ELR (cell line): ENCODE measurements at regions not wholly inside any gene's neighbourhood (a gene's known extent, or its start where the extent isn't known, plus 50 kb on each side); places are given as distances from the start of the nearest gene placed in this dataset.
"Not testable (repeated sequence)": the region's sequence is repeated elsewhere in the genome, so short reads cannot be mapped to it uniquely, and the experiment has no call there.

ENCODE experiments used
- DNase-seq: peaks from one replicate; pipeline ENCODE4 v3.0.0-alpha.2; 2015; ENCODE audit warnings: low read depth

DNA sequence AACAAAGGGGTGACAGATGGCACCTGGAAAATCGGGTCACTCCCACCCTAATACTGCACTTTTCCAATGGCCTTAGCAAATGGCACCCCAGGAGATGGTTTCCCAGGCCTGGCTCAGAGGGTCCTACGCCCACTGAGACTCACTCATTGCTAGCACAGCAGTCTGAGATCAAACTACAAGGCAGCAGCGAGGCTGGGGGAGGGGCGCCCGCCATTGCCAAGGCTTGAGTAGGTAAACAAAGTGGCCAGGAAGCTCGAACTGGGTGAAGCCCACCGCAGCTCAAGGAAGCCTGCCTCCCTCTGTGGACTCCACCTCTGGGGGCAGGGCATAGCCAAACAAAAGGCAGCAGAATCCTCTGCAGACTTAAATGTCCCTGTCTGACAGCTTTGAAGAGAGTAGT, 467.2 kb downstream of the EPHA7 start:
- not testable (repeated sequence) for DNase-seq

- DNase-seq, result no peak
Measured at GRCh38 chr6:92945799-92946198, 473.6 kb downstream of the EPHA7 start.

DNA sequence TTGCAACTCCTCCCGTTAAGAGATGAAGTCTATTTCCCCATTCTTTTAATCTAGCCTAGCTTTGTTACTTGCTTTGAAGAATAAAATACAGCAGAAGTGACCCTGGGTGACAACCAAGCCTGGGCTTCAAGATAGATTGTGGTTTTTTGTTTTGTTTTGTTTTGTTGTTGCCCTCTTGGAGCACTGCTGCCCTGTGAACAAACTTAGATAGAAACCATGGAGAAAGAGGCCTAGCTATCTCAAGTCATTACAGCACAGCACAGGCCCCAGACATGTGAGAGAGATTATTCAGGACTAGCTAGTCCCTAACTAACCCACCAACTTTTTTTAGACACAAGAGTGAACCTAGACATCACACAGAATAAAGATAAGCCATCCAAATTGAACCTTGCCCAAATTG, 475.2 kb downstream of the EPHA7 start:
- DNase-seq, result no peak

GRCh38 chr6:92942549-92942948, 476.8 kb downstream of the EPHA7 start:
- DNase-seq, result no peak

GRCh38 chr6:92934625-92935024, 484.7 kb downstream of the EPHA7 start:
- DNase-seq, result no peak

DNA sequence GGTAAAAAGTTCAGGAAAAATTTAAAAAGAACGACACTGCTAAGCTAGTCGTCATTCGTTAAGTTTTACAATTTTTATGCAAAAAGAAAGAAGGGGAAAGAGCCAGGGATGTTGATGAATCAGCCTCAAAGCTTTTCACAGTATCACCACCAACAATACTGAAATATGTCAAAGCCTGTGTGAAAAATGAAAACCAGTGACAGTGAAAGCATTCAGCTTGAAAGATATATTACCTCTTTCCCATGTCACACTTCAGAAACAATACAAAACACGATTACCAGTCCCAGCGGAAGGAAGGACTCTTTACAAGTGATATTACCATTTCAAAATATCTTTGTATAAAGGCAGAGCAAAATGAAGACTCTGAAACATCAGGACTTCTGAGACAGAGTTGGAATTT, 489.2 kb downstream of the EPHA7 start:
- no peak for DNase-seq

GRCh38 chr6:92922216-92922806, 497.0 kb downstream of the EPHA7 start:
- DNase-seq, result no peak

DNA sequence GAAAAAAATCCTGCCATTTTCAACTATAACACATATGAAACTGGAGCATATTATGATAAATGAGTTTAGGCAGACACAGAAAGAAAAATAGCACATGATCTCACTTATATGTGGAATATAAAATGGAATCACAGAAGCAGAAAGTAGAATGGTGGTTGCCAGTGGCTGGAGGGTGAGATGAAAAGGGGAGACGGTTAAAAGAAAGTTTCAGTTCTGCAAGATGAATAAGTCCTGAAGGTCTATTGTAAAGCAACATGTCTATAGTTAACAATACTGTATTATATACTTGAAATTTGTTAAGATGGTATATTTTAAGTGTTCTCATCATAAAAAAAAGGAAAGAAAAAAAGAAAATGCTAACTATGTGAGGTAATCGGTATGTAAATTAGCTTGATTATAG, 503.9 kb downstream of the EPHA7 start:
- no peak for DNase-seq

DNA sequence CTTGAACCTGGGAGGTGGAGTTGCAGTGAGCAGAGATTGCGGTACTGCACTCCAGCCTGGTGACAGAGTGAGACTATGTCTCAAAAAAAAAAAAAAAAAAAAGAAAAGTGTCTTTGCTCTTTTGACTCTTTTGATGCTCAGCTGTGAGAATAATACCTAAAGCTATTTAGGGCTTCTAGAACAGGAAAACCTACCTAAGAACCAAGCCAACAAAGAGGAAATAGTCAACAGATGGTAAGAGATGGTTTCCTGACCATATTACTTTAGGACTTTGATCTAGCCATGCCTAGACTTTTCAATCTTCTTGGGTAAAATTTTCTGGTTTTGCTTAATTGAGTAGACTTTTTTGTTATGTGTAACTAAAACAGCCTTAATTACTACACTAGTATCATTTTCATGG, 508.1 kb downstream of the EPHA7 start:
- DNase-seq, result no peak

DNA sequence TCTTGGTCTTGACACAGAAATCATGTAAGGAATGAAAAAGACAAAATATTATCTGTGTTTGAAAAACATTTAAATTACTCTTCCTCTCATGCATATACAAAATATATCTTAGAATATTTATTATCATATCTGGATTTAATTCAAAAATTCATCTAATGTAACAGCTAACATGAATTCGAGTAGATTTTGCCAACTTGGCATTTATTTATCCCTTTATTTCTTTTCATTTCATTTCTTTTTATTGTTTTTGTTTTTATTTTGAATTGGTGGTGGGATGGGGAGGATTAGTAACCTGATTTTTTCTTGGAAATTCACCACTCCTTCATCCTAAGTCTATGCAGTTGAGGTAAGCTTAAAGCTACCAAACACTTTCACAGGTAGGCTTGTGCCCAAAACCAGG, 508.7 kb downstream of the EPHA7 start:
- no peak for DNase-seq

DNA sequence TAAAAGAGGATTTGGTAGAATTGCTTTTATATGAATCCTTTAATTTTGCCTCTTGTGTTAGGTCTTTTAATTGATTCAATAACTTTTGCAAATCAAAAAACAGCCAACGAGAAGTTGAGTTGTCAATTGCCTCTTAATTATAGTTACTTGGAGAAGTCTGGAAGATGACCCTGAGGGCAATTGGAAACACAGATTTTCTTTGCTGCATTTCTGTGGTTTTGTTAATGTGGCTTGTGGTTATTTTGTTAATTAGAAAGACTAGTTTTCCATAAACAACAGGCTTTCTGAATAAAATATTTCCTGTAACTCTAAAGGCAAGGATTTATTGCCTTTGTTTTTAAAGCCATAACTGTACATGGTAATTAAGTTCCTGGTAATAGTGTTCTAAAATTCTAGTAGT, 513.0 kb downstream of the EPHA7 start:
- DNase-seq, result no peak

DNA sequence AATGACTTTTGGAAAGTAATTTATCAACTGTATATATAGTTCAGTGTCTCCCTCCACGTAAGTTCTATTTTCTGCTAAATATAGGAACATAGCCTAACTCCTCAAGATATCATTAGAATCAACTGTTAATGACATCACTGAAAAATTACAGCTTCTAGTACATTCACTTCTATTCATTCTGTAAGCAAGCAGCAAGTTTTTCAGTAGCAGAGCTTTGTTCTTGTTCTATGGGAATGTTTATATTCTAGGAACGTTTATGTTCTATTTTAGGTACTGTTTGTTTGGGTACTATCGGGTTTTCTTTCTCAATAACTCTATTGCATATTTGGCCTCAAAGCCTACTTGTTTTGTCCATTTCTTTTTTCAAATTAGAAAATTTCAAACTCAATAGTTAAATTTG, 525.6 kb downstream of the EPHA7 start:
- no peak for DNase-seq

DNA sequence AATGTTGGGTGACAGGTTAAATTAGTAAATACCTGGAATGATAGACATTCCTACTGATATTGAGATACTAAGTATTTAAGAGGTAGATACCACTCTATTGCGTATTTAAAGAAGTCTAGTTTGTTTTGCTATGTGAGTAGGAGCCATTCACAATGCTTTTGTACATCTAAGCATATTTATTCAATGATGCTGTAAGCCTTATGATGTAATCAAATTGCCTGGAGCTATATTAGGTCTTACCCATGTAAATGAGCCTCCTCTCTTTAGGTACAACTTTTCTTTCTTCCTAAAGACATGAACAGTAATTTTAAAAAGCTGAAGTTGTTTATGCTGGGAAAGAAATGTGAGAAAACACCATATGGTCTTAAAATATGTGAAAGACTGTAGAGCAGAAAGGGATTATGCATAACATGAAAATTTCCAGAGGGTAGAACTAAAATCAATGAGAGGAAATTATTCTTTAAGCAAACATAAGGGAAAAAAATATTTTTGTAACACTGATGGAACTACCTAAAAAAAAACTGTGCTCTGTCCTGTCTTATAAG, 526.7 kb downstream of the EPHA7 start:
- DNase-seq, result no peak

GRCh38 chr6:92888316-92888715, 531.0 kb downstream of the EPHA7 start:
- no peak for DNase-seq

DNA sequence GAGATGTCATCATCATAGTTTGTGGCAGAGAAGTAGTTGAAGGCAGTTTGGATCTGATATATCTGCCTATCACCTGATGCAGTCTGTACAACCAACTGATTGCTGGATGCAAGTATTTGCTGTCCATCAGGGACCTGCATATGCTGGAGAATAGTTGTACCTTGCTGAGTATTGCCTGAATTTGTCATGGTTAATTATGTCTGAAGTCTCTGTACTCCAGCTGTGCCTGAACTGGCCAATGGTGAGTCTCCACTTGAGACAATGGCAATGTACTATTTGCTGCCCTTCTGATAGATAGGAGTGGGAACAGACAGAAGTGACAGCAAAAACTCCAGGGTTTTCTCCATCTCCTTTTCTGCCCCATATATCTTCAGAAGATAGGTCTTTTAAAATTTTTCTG, 531.5 kb downstream of the EPHA7 start:
- DNase-seq, result no peak

GRCh38 chr6:92879526-92879925, 539.8 kb downstream of the EPHA7 start:
- no peak for DNase-seq

GRCh38 chr6:92864966-92865555, 554.3 kb downstream of the EPHA7 start:
- DNase-seq, result no peak

DNA sequence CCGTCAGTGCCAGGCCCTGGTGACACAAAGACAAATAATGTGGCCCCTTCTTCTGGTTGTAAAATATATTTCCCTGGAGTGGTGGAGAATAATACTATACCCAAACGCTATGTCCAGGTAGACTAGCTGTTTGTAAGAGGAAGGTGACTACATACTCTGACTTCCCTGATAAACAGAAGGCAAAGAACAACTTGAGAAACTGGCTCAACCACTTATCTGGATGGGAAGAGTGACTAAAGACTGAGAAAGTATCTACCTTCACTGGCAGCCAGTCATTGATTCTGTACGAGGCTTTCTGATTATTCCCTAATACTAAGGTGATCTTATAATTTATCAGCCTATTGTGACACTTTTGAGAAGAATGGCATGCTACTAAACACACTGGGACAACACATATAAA, 569.7 kb downstream of the EPHA7 start:
- no peak for DNase-seq

GRCh38 chr6:92848901-92849300, 570.5 kb downstream of the EPHA7 start:
- DNase-seq, result no peak

- no peak for DNase-seq
Measured at GRCh38 chr6:92848459-92848858, 570.9 kb downstream of the EPHA7 start.

DNA sequence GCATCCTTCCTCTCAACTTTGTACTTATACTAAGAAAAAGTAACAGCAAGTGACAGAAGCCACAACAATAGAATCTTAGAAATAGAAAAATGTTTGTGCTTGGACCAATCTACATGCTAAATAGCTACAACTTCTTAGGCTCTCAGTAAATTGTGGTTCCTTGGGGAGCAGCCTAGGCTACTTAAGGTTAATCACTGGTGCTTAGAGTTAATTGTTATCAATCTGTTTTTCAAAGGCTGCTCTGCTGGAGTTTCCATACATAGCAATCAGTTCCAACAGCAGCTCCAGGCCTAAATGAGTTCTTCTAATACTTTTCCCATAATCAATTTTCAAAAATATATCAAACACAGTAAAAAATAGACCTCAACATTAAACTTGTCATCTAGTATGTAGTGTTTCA, 571.4 kb downstream of the EPHA7 start:
- DNase-seq, result no peak

DNA sequence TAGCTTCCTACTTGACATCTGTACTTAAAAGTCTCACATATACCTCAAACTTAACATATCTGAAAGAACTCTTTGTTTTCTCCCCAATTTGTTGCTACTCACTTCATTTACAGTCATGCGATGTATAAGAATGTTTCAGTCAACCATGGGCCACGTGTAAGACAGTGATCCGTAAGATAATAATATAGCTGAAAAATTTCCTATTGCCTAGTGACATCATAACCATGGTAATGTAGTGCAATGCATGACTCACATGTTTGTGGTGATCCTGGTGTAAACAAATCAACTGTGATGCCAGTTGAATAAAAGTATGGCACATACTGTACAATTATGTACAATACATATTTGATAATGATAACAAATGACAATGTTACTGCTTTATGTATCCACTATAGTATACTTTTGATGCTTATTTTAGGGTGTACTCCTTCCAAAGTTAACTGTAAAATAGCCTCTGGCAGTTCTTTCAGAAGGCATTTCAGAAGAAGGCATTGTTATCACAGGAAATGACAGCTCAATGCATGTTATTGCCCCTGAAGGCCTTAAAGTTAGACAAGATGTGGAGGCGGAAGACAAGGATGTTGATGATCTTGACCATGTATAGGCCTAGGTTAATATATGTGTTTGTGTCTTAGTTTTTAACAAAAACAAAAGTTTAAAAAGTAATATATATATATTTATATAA, 579.0 kb downstream of the EPHA7 start:
- no peak for DNase-seq

- no peak for DNase-seq
Measured at GRCh38 chr6:92828788-92829187, 590.6 kb downstream of the EPHA7 start.

- DNase-seq, result no peak
Measured at GRCh38 chr6:92827104-92827503, 592.3 kb downstream of the EPHA7 start.
